IMR-90 (cell line): ENCODE measurements at regions not wholly inside any gene's neighbourhood (a gene's known extent, or its start where the extent isn't known, plus 50 kb on each side); places are given as distances from the start of the nearest gene placed in this dataset.

Experiments
- ATAC-seq: fragments of 200-7000 bp; cut with Tn5 transposase; 2 replicates; pipeline ENCODE4 v1.9.1; 2020; ENCODE audit warnings: low read depth, mild to moderate bottlenecking, moderate library complexity
- BruUV-seq: library from RNA; stranded (reverse); fragments of 400-500 nt; replicated peaks from 2 replicates; lab custom pipeline; 2021; lab: Mats Ljungman, UMichigan
- CTCF ChIA-PET: fragments of 300-600 bp; formaldehyde crosslinking; extraction: SDS; loops from one replicate; lab custom pipeline; 2021; ENCODE audit warnings: antibody characterized with exemption; lab: Yijun Ruan, JAX
- POLR2A ChIA-PET: fragments of 300-600 bp; sonication (Branson Sonifier 250); formaldehyde crosslinking; loops from one replicate; lab custom pipeline; 2022; ENCODE audit warnings: antibody characterized with exemption; ENCODE audit not compliant: unreplicated experiment; lab: Charles Lee
- DNase-seq: peaks from one replicate; pipeline ENCODE4 v3.0.0; 2013
- H2AFZ ChIP-seq: replicated peaks from 2 replicates; pipeline ENCODE3; 2013; ENCODE audit warnings: low read length, mild to moderate bottlenecking; ENCODE audit not compliant: poor library complexity
- H2AK5ac ChIP-seq: 2 replicates; pipeline ENCODE4 v1.6.1; 2013; ENCODE audit warnings: low read depth, low read length, inconsistent platforms
- H2AK9ac ChIP-seq: replicated peaks from 2 replicates; pipeline ENCODE3; 2013; ENCODE audit warnings: mild to moderate bottlenecking, low read depth, low read length, moderate library complexity; ENCODE audit not compliant: poor library complexity
- H2BK120ac ChIP-seq: 2 replicates; pipeline ENCODE4 v1.6.1; 2013; ENCODE audit warnings: low read depth, low read length, inconsistent platforms
- H2BK15ac ChIP-seq: 3 replicates; pipeline ENCODE4 v1.6.1; 2013; ENCODE audit warnings: low read depth, low read length, inconsistent platforms
- H2BK20ac ChIP-seq: 2 replicates; pipeline ENCODE4 v1.6.1; 2013; ENCODE audit warnings: low read depth, mild to moderate bottlenecking, inconsistent platforms, low read length, moderate library complexity
- H2BK5ac ChIP-seq: 2 replicates; pipeline ENCODE4 v1.6.1; 2013; ENCODE audit warnings: mild to moderate bottlenecking, low read depth, low read length, inconsistent platforms; ENCODE audit not compliant: poor library complexity, severe bottlenecking
- H3K14ac ChIP-seq: replicated peaks from 2 replicates; pipeline ENCODE4 v1.6.1; 2013; ENCODE audit warnings: low read depth, low read length, inconsistent platforms
- H3K18ac ChIP-seq: 2 replicates; pipeline ENCODE4 v1.6.1; 2013; ENCODE audit warnings: low read depth, low read length, control low read depth
- H3K23ac ChIP-seq: 2 replicates; pipeline ENCODE4 v1.6.1; 2013; ENCODE audit warnings: low read depth, low read length, inconsistent platforms
- H3K27ac ChIP-seq: 2 replicates; pipeline ENCODE4 v1.5.1; 2013; ENCODE audit warnings: mild to moderate bottlenecking, control low read depth, low read length; ENCODE audit not compliant: insufficient read depth
- H3K27me3 ChIP-seq: 2 replicates; pipeline ENCODE4 v1.6.1; 2013; ENCODE audit warnings: low read length; ENCODE audit not compliant: control insufficient read depth, insufficient read depth
- H3K36me3 ChIP-seq: 2 replicates; pipeline ENCODE4 v1.6.1; 2013; ENCODE audit warnings: low read length, mixed read lengths; ENCODE audit not compliant: control insufficient read depth, insufficient read depth
- H3K4ac ChIP-seq: 2 replicates; pipeline ENCODE4 v1.6.1; 2013; ENCODE audit warnings: low read depth, low read length, inconsistent platforms
- H3K4me1 ChIP-seq: 2 replicates; pipeline ENCODE4 v1.6.1; 2013; ENCODE audit warnings: low read length, mixed read lengths; ENCODE audit not compliant: control insufficient read depth, insufficient read depth
- H3K4me2 ChIP-seq: 2 replicates; pipeline ENCODE4 v1.6.1; 2013; ENCODE audit warnings: low read depth, mild to moderate bottlenecking, control low read depth, low read length, moderate library complexity
- H3K4me3 ChIP-seq: 2 replicates; pipeline ENCODE4 v1.5.1; 2013; ENCODE audit warnings: low read depth, mild to moderate bottlenecking, control low read depth, low read length, moderate library complexity; ENCODE audit not compliant: insufficient read depth
- H3K56ac ChIP-seq: 2 replicates; pipeline ENCODE4 v1.6.1; 2013; ENCODE audit warnings: low read length, inconsistent platforms; ENCODE audit not compliant: insufficient read depth; ENCODE audit errors: extremely low read depth
- H3K79me1 ChIP-seq, 2 experiments: 2 replicates each; pipeline ENCODE4 v1.6.1; 2013; ENCODE audit warnings: low read length in 2 of 2, inconsistent platforms in 1 of 2, low read depth in 1 of 2
- H3K9ac ChIP-seq: 2 replicates; pipeline ENCODE4 v1.6.1; 2013; ENCODE audit warnings: low read depth, low read length, control low read depth
- H3K9me1 ChIP-seq: 2 replicates; pipeline ENCODE4 v1.6.1; 2013; ENCODE audit warnings: low read length, inconsistent platforms; ENCODE audit not compliant: insufficient read depth
- H3K9me3 ChIP-seq: 2 replicates; pipeline ENCODE4 v1.6.1; 2013; ENCODE audit warnings: low read length; ENCODE audit not compliant: control insufficient read depth, insufficient read depth
- H4K20me1 ChIP-seq: 2 replicates; pipeline ENCODE4 v1.6.1; 2013; ENCODE audit warnings: low read length, inconsistent platforms; ENCODE audit not compliant: insufficient read depth
- H4K5ac ChIP-seq: 2 replicates; pipeline ENCODE4 v1.6.1; 2013; ENCODE audit warnings: mild to moderate bottlenecking, low read depth, low read length, control low read depth
- H4K8ac ChIP-seq, 2 experiments: 2 replicates each; pipeline ENCODE4 v1.6.1; 2013; ENCODE audit warnings: low read depth in 2 of 2, low read length in 2 of 2, control low read depth in 1 of 2, inconsistent platforms in 1 of 2
- H4K91ac ChIP-seq: 2 replicates; pipeline ENCODE4 v1.6.1; 2013; ENCODE audit warnings: low read depth, low read length, inconsistent platforms; ENCODE audit not compliant: insufficient read depth
- BHLHE40 ChIP-seq: fragments of 150-350 bp; IDR thresholded peaks from 2 replicates; pipeline ENCODE4 v1.6.1; 2016; ENCODE audit warnings: mild to moderate bottlenecking, low read depth, low read length
- FOS ChIP-seq: fragments of 150-350 bp; IDR thresholded peaks from 2 replicates; pipeline ENCODE4 v1.6.1; 2016; ENCODE audit warnings: low read depth, low read length
- MAFK ChIP-seq: IDR thresholded peaks from 2 replicates; pipeline ENCODE4 v1.6.1; 2012; ENCODE audit warnings: low read depth, low read length, improper control_type of control experiment
- MXI1 ChIP-seq: IDR thresholded peaks from 2 replicates; pipeline ENCODE4 v1.6.1; 2012; ENCODE audit warnings: low read depth, mild to moderate bottlenecking, low read length, moderate library complexity, borderline replicate concordance
- NFE2L2 ChIP-seq: fragments of 150-350 bp; IDR thresholded peaks from 2 replicates; pipeline ENCODE4 v1.6.1; 2016; ENCODE audit warnings: low read depth, mild to moderate bottlenecking, low read length
- RFX5 ChIP-seq: IDR thresholded peaks from 2 replicates; pipeline ENCODE4 v1.8.0; 2012; ENCODE audit warnings: low read depth, mild to moderate bottlenecking, low read length, moderate library complexity
- WGBS, 2 experiments: methylation state at CpG; one replicate each; pipeline versions ENCODE4 v1.1.5 to v1.1.7; 2013; ENCODE audit warnings: missing lambda C conversion rate in 2 of 2; ENCODE audit not compliant: insufficient read length in 1 of 2; ENCODE audit errors: extremely low coverage in 2 of 2; 5-methylcytosine and 5-hydroxymethylcytosine counted together
- dilution Hi-C: fragments of 300-500 bp; cut with HindIII; formaldehyde crosslinking; loops from one replicate; pipeline ENCODE4 v1.14.3; 2018; ENCODE audit warnings: low sequenced_read_pairs; ENCODE audit not compliant: unreplicated experiment
- in situ Hi-C: fragments of 300-500 bp; cut with MboI; formaldehyde crosslinking; loops from 3 replicates; pipeline ENCODE4 v1.14.3; 2019; ENCODE audit warnings: low sequenced_read_pairs, inconsistent platforms, mixed read lengths
- intact Hi-C: fragments of 100-400 bp; cut with micrococcal nuclease; formaldehyde crosslinking; loops from 2 replicates; pipeline ENCODE4 v1.10.0; 2022
- TF ChIP-seq, protein P1 (sequence below): conservative IDR thresholded peaks from 2 replicates; pipeline ENCODE4 v1.5.1; 2012; ENCODE audit warnings: mild to moderate bottlenecking, low read depth, low read length, improper control_type of control experiment

DNA sequence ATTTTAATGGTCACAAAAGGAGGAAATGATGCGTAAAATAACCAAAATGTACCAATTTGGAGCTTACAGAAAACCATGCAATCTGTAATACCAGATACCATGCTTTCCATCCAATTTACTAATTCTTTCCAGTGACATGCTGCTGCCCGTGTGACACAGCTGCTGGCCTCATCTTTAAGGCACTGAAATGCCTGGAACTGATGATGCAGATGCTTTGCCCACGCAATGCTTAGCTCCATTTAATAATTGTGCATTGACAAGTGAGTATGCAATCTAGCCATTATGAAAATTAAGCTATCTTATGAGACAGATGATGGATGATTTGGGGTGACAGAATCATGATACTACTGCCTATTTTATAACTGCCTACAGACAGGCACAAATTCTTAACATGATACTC lies 169.2 kb upstream of the CTNND2 start:
- Histone ChIP-seq H3K23ac (no peak overlapping the region), H4K5ac (no peak overlapping the region), H3K36me3 (no peaks in the 10 kb centered on the region), H4K20me1 (no peaks in the 10 kb centered on the region), H3K79me1 (no peaks in the 10 kb centered on the region), H4K91ac (no peak overlapping the region), H3K14ac (no peak overlapping the region), H3K18ac (no peak overlapping the region), H2AK9ac (no peak overlapping the region), H2BK20ac (no peak overlapping the region), H2BK5ac (no peak overlapping the region), H2BK120ac (no peak overlapping the region), H3K4ac (no peak overlapping the region), H3K9me1 (no peaks in the 10 kb centered on the region), H3K56ac (no peak overlapping the region), H3K27me3 (no peaks in the 10 kb centered on the region), H3K4me2 (no peak overlapping the region), H3K27ac (no peak overlapping the region), H2AK5ac (no peak overlapping the region), H3K4me1 (no peaks in the 10 kb centered on the region), H3K4me3 (no peak overlapping the region), H3K9me3 (peaks cover 5% of the 10 kb centered on the region; the same call in 1 of the 2 replicates), H4K8ac (no peak overlapping the region), H3K9ac (no peak overlapping the region), H2AFZ (no peak overlapping the region), H2BK15ac (no peak overlapping the region)
- TF ChIP-seq FOS (no peak), BHLHE40 (no peak), NFE2L2 (no peak), MAFK (no peak), RFX5 (no peak), MXI1 (no peak)
- TF ChIP-seq, protein P1, sequence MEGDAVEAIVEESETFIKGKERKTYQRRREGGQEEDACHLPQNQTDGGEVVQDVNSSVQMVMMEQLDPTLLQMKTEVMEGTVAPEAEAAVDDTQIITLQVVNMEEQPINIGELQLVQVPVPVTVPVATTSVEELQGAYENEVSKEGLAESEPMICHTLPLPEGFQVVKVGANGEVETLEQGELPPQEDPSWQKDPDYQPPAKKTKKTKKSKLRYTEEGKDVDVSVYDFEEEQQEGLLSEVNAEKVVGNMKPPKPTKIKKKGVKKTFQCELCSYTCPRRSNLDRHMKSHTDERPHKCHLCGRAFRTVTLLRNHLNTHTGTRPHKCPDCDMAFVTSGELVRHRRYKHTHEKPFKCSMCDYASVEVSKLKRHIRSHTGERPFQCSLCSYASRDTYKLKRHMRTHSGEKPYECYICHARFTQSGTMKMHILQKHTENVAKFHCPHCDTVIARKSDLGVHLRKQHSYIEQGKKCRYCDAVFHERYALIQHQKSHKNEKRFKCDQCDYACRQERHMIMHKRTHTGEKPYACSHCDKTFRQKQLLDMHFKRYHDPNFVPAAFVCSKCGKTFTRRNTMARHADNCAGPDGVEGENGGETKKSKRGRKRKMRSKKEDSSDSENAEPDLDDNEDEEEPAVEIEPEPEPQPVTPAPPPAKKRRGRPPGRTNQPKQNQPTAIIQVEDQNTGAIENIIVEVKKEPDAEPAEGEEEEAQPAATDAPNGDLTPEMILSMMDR, result no peak
- BruUV-seq, result no TSS peak
- WGBS, 2 experiments, result no CpG with 5 or more reads among the region's 3 CpGs
- in situ Hi-C loops (no loop called here), intact Hi-C loops (no loop called here), dilution Hi-C loops (no loop called here)
- ATAC-seq (no peak), DNase-seq (no peak)
- ChIA-PET POLR2A (no interaction called here), CTCF (no interaction called here)
